ENCODE measurements at regions not wholly inside any gene's neighbourhood (a gene's known extent, or its start where the extent isn't known, plus 50 kb on each side); places are given as distances from the start of the nearest gene placed in this dataset.
A peak's percentile ranks its signal among the peaks of the same experiment; 100 is the strongest.

- Histone ChIP-seq H3K36me3 (ENCODE audit: control insufficient read depth in 2 of 2, insufficient read depth in 1 of 2, low read length in 2 of 2) (no peaks in the 10 kb centered on the region), H3K4me3 (ENCODE audit: low read depth, low read length) (no peak overlapping the region), H3K4me1 (ENCODE audit: control insufficient read depth, insufficient read depth, low read length) (no peaks in the 10 kb centered on the region), H3K27ac (ENCODE audit: extremely low read depth, low read depth, low read length) (no peak overlapping the region), H3K9me3 (ENCODE audit: control insufficient read depth, insufficient read depth, low read depth, low read length) (no peaks in the 10 kb centered on the region)
- CTCF ChIA-PET, result no interaction called here
- TF ChIP-seq ZFP3 (tag by site-specific recombination; IDR thresholded peaks at IDR 0.05; ENCODE audit: low read depth), result no peak
- 0 out of 2 replicates have a peak, but pooled peaks have one; percentile 8 for TF ChIP-seq ZNF121 (tag by site-specific recombination; IDR thresholded peaks at IDR 0.05)
- no peak for TF ChIP-seq ZNF423 (tag by site-specific recombination; IDR thresholded peaks at IDR 0.05)
- POLR2A ChIA-PET, result no interaction called here
Observed at GRCh38 chr2:65486802-65487201, 54.4 kb upstream of the SPRED2 start.

GRCh38 chr2:65486282-65486681 is 53.9 kb upstream of the SPRED2 start:
- no peak for TF ChIP-seq ZNF610 (tag by site-specific recombination; IDR thresholded peaks at IDR 0.05; ENCODE audit: borderline replicate concordance)
- no peak for TF ChIP-seq ZNF521 (tag by site-specific recombination; IDR thresholded peaks at IDR 0.05)
- TF ChIP-seq ZBTB44 (tag by site-specific recombination; IDR thresholded peaks at IDR 0.05), result no peak
- TF ChIP-seq ZNF19 (tag by site-specific recombination; IDR thresholded peaks at IDR 0.05; ENCODE audit: low read depth), result no peak
- no peak for TF ChIP-seq ZNF175 (tag by site-specific recombination; IDR thresholded peaks at IDR 0.05)
- ChIA-PET CTCF (no interaction called here), POLR2A (no interaction called here)
- Histone ChIP-seq H3K4me3 (ENCODE audit: low read depth, low read length) (no peak overlapping the region), H3K36me3 (ENCODE audit: control insufficient read depth in 2 of 2, insufficient read depth in 1 of 2, low read length in 2 of 2) (no peaks in the 10 kb centered on the region), H3K9me3 (ENCODE audit: control insufficient read depth, insufficient read depth, low read depth, low read length) (no peaks in the 10 kb centered on the region), H3K27ac (ENCODE audit: extremely low read depth, low read depth, low read length) (no peak overlapping the region), H3K4me1 (ENCODE audit: control insufficient read depth, insufficient read depth, low read length) (no peaks in the 10 kb centered on the region)

GRCh38 chr2:65485839-65486238 is 53.4 kb upstream of the SPRED2 start:
- POLR2A ChIA-PET, result no interaction called here
- H3K4me1 ChIP-seq (ENCODE audit: control insufficient read depth, insufficient read depth, low read length), result no peaks in the 10 kb centered on the region
- CTCF ChIA-PET, result interaction anchor here (0.6 kb wide), 1 partner anchor 178 kb away, joined by 4 read pairs; no protein-coding TSS in a partner anchor
- H3K36me3 ChIP-seq (ENCODE audit: control insufficient read depth in 2 of 2, insufficient read depth in 1 of 2, low read length in 2 of 2), result no peaks in the 10 kb centered on the region
- H3K27ac ChIP-seq (ENCODE audit: extremely low read depth, low read depth, low read length), result no peak overlapping the region
- H3K9me3 ChIP-seq (ENCODE audit: control insufficient read depth, insufficient read depth, low read depth, low read length), result no peaks in the 10 kb centered on the region
- no peak overlapping the region for H3K4me3 ChIP-seq (ENCODE audit: low read depth, low read length)
- TF ChIP-seq ZNF292 (tag by site-specific recombination; IDR thresholded peaks at IDR 0.05; ENCODE audit: borderline replicate concordance, low read depth), result no peak
- TF ChIP-seq ZNF529 (tag by site-specific recombination; IDR thresholded peaks at IDR 0.05; ENCODE audit: insufficient replicate concordance), result no peak
- TF ChIP-seq ZNF629 (tag by site-specific recombination; IDR thresholded peaks at IDR 0.05), result no peak
- no peak for TF ChIP-seq ZSCAN5A (tag by site-specific recombination; IDR thresholded peaks at IDR 0.05)
- no peak for TF ChIP-seq ZNF510 (tag by site-specific recombination; IDR thresholded peaks at IDR 0.05; ENCODE audit: insufficient replicate concordance)
- no peak for TF ChIP-seq ZNF248 (tag by site-specific recombination; IDR thresholded peaks at IDR 0.05)
- TF ChIP-seq ZNF658 (tag by site-specific recombination; IDR thresholded peaks at IDR 0.05), result no peak
- no peak for TF ChIP-seq ZNF169 (tag by site-specific recombination; IDR thresholded peaks at IDR 0.05)
- no peak for TF ChIP-seq ZNF18 (tag by site-specific recombination; IDR thresholded peaks at IDR 0.05)
- no peak for TF ChIP-seq ZNF513 (tag by site-specific recombination; IDR thresholded peaks at IDR 0.05)
- TF ChIP-seq HOXD13 (CRISPR knock-in tag; IDR thresholded peaks at IDR 0.05; ENCODE audit: borderline replicate concordance), result no peak
- no peak for TF ChIP-seq ZNF174 (tag by site-specific recombination; IDR thresholded peaks at IDR 0.05)
- TF ChIP-seq ZNF362 (tag by site-specific recombination; IDR thresholded peaks at IDR 0.05), result no peak
- TF ChIP-seq ZNF585B (tag by site-specific recombination; IDR thresholded peaks at IDR 0.05), result no peak
- TF ChIP-seq ZNF26 (tag by site-specific recombination; IDR thresholded peaks at IDR 0.05), result no peak
- TF ChIP-seq SCRT1 (tag by site-specific recombination; IDR thresholded peaks at IDR 0.05; ENCODE audit: borderline replicate concordance), result no peak
